ENCODE measurements at regions not wholly inside any gene's neighbourhood (a gene's known extent, or its start where the extent isn't known, plus 50 kb on each side); places are given as distances from the start of the nearest gene placed in this dataset.
"Not testable (repeated sequence)": the region's sequence is repeated elsewhere in the genome, so short reads cannot be mapped to it uniquely, and the experiment has no call there.

- FAIRE-seq; DNase-seq (ENCODE audit: insufficient read length): not testable (repeated sequence)
Observed at GRCh38 chr10:46095943-46096342, 49.9 kb upstream of the MSMB start.

- DNase-seq (ENCODE audit: insufficient read length) (no peak), FAIRE-seq (no peak)
- TF ChIP-seq POLR2A (IDR thresholded peaks at IDR 0.05; ENCODE audit: low read depth, low read length) (no peak), TAF1 (IDR thresholded peaks at IDR 0.05; ENCODE audit: borderline replicate concordance, low read depth, low read length) (no peak), POLR2AphosphoS5 (IDR thresholded peaks at IDR 0.05; ENCODE audit: low read depth, low read length) (no peak)
Observed at GRCh38 chr10:46096446-46096845, 50.4 kb upstream of the MSMB start.

GRCh38 chr10:46096909-46097575 lies 51.0 kb upstream of the MSMB start:
- DNase-seq (ENCODE audit: insufficient read length) (no peak), FAIRE-seq (no peak)
- TF ChIP-seq TAF1 (IDR thresholded peaks at IDR 0.05; ENCODE audit: borderline replicate concordance, low read depth, low read length) (no peak), POLR2AphosphoS5 (IDR thresholded peaks at IDR 0.05; ENCODE audit: low read depth, low read length) (no peak), POLR2A (IDR thresholded peaks at IDR 0.05; ENCODE audit: low read depth, low read length) (no peak)

- DNase-seq (ENCODE audit: insufficient read length) (no peak), FAIRE-seq (no peak)
- TF ChIP-seq TAF1 (IDR thresholded peaks at IDR 0.05; ENCODE audit: borderline replicate concordance, low read depth, low read length) (no peak), POLR2A (IDR thresholded peaks at IDR 0.05; ENCODE audit: low read depth, low read length) (no peak), POLR2AphosphoS5 (IDR thresholded peaks at IDR 0.05; ENCODE audit: low read depth, low read length) (no peak)
Observed at GRCh38 chr10:46097576-46098317, 51.7 kb upstream of the MSMB start.

GRCh38 chr10:46098386-46098785 lies 52.3 kb upstream of the MSMB start:
- no peak for TF ChIP-seq TAF1 (IDR thresholded peaks at IDR 0.05; ENCODE audit: borderline replicate concordance, low read depth, low read length)
- TF ChIP-seq POLR2A (IDR thresholded peaks at IDR 0.05; ENCODE audit: low read depth, low read length), result no peak
- TF ChIP-seq POLR2AphosphoS5 (IDR thresholded peaks at IDR 0.05; ENCODE audit: low read depth, low read length), result no peak
- FAIRE-seq, result no peak
- no peak for DNase-seq (ENCODE audit: insufficient read length)

GRCh38 chr10:46098925-46099324 lies 52.9 kb upstream of the MSMB start:
- FAIRE-seq, result not testable (repeated sequence)

GRCh38 chr10:46104071-46104585 lies 58.1 kb upstream of the MSMB start:
- FAIRE-seq, result no peak
- no peak for DNase-seq (ENCODE audit: insufficient read length)
- TF ChIP-seq TAF1 (IDR thresholded peaks at IDR 0.05; ENCODE audit: borderline replicate concordance, low read depth, low read length), result no peak
- no peak for TF ChIP-seq POLR2A (IDR thresholded peaks at IDR 0.05; ENCODE audit: low read depth, low read length)
- TF ChIP-seq POLR2AphosphoS5 (IDR thresholded peaks at IDR 0.05; ENCODE audit: low read depth, low read length), result no peak

More at GRCh38 chr10:46098925-46099324, 52.9 kb upstream of the MSMB start:
- DNase-seq (ENCODE audit: insufficient read length), result not testable (repeated sequence)

- FAIRE-seq; DNase-seq (ENCODE audit: insufficient read length): not testable (repeated sequence)
Observed at GRCh38 chr10:46105416-46105815, 59.3 kb upstream of the MSMB start.

GRCh38 chr10:46105856-46106409 lies 59.9 kb upstream of the MSMB start:
- DNase-seq (ENCODE audit: insufficient read length); FAIRE-seq: not testable (repeated sequence)

- no peak for FAIRE-seq
- DNase-seq (ENCODE audit: insufficient read length), result no peak
- TF ChIP-seq POLR2A (IDR thresholded peaks at IDR 0.05; ENCODE audit: low read depth, low read length) (no peak), POLR2AphosphoS5 (IDR thresholded peaks at IDR 0.05; ENCODE audit: low read depth, low read length) (no peak), TAF1 (IDR thresholded peaks at IDR 0.05; ENCODE audit: borderline replicate concordance, low read depth, low read length) (no peak)
Observed at GRCh38 chr10:46106410-46107255, 60.6 kb upstream of the MSMB start.

GRCh38 chr10:46108158-46108499 lies 62.1 kb upstream of the MSMB start:
- not testable (repeated sequence) for DNase-seq (ENCODE audit: insufficient read length); FAIRE-seq

- not testable (repeated sequence) for DNase-seq (ENCODE audit: insufficient read length); FAIRE-seq
Observed at GRCh38 chr10:46154271-46154670, 108.2 kb upstream of the MSMB start.

GRCh38 chr10:46154683-46155082 lies 108.6 kb upstream of the MSMB start:
- not testable (repeated sequence) for DNase-seq (ENCODE audit: insufficient read length)

GRCh38 chr10:46156866-46157265 lies 110.8 kb upstream of the MSMB start:
- DNase-seq (ENCODE audit: insufficient read length); FAIRE-seq: not testable (repeated sequence)

More at GRCh38 chr10:46154683-46155082, 108.6 kb upstream of the MSMB start:
- not testable (repeated sequence) for FAIRE-seq

Data from GM12892 (cell line).